GM18499 (cell line): ENCODE measurements at regions not wholly inside any gene's neighbourhood (a gene's known extent, or its start where the extent isn't known, plus 50 kb on each side); places are given as distances from the start of the nearest gene placed in this dataset.

Experiments
- ATAC-seq: cut with Tn5 transposase; IDR thresholded peaks from one replicate; pipeline ENCODE4 v1.9.1; 2021; ENCODE audit warnings: moderate number of reproducible peaks; ENCODE audit not compliant: insufficient read depth, unreplicated experiment

GRCh38 chr2:6724605-6725140, 141.0 kb downstream of the CMPK2 start:
- ATAC-seq = no peak

- no peak for ATAC-seq
These were observed 137.6 kb downstream of the CMPK2 start for GRCh38 chr2:6728156-6728555.

- no peak for ATAC-seq
These were observed 135.7 kb downstream of the CMPK2 start for GRCh38 chr2:6730003-6730402.

DNA sequence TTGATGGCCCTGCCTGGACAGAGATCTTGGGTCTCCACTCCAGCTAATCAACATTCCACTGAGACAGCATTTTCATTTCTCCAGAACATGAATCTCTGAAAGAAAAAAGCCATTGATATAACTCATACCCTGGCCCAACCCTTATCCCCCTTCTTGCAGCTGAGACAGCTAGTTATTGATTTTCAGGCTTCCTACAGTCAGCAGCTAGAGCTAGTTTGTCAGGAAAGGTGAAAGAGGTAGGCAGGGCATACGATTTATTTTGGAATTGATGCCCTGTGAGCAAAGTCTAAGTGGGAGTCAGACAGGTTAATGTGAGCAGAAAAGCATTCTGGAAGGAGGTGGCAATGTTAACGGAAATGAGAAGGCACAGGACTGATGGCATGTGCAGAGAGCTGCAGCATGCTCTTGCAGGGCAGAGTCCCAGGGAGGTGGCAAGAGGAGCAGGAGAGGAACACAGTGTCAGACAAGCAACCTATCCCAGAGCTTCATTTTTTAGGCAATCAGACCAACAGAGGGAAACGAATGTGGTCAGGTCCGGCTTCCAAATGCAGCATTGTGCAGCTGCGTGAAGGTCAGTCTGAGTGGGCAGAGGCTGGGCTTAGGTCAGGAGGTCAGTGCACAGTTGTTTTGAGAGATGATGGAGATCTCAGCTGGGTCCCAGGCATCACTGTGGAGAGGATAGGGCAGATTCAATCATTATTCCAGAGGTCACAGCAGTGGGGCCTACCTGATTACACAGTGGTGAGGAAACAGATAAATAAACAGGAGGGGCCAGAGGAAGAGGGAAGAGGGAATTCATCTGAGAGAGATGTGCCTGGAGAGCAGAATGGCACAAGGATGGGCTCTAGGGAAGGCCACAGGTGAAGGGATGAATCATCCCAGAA, 134.8 kb downstream of the CMPK2 start:
- no peak for ATAC-seq

- no peak for ATAC-seq
These were observed 126.2 kb downstream of the CMPK2 start for GRCh38 chr2:6739547-6739946.

- ATAC-seq = no peak
These were observed 124.5 kb downstream of the CMPK2 start for GRCh38 chr2:6741229-6741628.

DNA sequence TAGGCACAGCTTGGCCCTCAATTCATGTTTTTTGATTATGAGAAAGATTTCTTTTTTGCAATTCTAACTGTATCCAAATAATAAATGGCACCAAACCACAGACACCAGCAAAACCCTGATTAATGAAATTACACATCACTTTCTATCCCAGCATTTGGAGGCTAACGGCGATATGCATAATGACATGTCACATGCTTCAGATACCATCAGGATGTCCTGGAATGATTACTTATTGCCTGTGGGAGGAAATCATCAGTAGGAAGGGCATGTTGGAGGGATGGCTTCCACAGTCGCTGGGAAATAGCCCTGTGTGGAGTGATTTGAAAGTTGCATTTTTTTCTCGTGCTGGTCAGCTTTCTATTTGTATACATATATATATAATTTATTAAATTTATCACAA, 121.7 kb downstream of the CMPK2 start:
- no peak for ATAC-seq

DNA sequence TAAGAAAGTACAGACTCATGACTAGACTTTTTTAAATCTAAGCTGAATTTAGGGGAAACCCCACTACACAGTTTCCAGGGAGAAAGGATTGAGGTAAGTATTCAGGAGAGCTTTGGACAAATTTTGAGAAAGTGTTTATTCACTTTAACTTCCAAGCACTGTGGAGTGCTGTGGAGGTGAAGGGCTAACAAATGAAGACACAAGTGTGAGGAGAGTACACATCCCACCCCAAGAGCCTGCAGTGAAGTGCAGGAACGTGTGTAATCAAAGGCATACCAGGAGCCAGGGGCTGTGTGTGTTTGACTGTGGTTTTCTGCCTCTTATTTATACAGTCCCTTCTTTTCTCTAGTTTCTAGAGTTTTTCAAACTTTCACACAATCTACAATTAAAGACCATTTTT, 118.3 kb downstream of the CMPK2 start:
- no peak for ATAC-seq

GRCh38 chr2:6748406-6749067, 117.2 kb downstream of the CMPK2 start:
- no peak for ATAC-seq

DNA sequence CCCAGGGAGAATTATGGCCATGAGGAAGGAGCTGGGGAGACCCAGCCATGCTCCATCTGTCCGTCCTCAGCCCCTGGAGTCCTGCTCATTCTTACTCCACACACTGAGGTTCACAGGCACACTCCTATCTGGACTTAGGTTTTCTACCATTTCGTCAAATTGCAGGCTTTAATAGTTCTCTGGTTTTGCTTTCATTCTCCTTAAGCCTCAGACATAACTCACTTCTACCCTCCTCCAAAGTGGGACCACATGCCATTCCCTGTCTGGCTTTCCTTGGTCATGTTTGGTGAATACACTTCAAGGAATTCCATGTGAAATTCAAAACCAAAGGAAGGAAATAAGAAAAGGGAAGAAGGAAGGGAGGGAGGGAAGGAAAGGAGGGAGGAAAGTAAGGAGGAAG, 115.7 kb downstream of the CMPK2 start:
- no peak for ATAC-seq

GRCh38 chr2:6750411-6751158, 115.1 kb downstream of the CMPK2 start:
- ATAC-seq = no peak

DNA sequence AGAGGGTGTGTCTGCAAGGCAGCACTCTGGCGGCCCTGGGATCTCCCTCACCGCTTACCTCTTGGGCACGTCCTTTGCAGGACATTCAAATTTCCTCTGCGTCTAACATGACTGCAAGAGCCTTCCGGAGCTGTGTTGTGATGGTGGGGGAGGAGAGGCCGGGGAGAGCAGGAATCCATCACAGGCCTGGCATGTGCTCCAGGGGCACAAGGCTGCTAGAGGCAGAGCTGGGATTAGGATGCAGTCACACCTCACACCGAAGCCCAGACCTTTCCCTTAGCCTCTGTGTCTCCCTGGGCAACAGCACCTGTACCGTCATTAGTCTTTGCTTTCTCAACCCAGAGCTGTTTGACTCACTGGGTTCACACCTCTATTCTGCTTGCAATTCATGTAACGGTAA, 111.3 kb downstream of the CMPK2 start:
- ATAC-seq = no peak

DNA sequence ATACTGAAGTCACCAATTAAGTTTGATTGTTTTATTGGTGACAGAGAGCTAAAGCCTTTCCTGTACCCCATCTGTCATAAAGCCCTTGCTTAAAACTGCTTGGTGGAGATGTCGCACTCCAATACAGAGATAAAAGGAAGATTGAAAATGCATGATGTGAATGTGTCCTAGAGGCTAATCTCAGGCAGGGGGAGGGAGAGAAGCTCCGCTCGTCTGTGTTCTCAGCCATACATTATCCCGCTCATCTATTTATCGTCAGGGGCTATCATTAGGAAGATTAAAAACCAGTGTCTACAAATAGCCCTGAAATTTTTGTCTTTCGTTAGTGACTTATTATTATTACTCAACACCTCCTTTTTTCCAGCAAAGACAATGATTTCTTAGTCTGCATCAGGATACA, 110.3 kb downstream of the CMPK2 start:
- no peak for ATAC-seq

DNA sequence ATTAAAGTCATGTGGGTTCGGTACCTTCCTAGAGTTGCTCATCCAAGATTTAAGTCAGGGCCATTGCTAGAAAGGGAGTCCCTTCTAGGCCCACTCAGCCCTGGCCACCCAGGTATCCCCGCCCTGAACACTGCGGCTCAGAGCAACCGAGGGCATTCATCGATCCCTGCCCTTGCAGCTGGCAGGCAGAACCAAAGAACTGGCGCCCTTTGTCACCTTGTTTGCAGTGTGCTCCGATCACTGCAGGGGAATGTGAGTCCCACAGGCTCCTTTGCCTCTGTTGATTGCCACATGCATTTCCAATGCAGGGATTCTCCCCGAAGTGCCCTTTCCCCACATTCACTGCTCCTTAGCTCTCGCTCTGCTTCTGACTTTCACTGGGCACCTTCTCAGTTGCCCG, 108.5 kb downstream of the CMPK2 start:
- ATAC-seq = no peak

DNA sequence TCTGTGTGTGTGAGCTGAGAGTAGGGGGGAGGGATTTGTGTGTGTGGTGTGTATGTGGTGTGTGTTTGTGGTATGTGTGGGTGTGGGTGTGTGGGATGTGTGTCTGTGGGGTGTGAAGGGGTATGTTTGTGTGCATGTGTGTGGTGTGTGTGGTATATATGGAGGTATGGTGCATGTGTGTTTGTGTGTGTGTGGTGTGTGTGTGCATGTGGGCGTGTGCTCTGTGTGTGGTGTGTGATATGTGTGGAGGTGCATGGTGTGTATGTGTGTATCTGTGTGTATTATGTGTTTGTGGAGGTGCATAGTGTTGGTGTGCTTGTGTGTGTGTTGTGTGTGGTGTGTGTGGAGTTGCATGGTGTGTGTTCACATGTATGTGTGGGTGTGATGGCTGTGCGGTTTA, 106.0 kb downstream of the CMPK2 start:
- ATAC-seq = no peak

DNA sequence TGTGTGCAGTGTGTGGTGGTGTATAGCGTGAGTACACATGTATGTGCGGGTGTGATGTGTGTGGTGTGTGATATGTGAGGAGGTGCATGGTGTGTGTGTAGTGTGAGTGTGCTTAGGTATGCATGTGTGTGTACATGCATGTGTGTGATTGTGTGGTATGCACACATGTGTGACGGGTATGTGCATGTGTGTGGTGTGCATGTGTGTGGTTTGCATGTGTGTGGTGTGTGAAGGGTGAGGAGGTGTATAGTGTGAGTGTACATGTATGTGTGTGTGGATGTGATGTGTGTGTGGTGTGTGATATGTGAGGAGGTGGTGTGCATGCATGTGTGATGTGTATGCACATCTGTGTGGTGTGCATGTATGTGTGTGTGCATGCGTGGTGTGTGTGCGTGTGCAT, 105.6 kb downstream of the CMPK2 start:
- ATAC-seq = no peak

DNA sequence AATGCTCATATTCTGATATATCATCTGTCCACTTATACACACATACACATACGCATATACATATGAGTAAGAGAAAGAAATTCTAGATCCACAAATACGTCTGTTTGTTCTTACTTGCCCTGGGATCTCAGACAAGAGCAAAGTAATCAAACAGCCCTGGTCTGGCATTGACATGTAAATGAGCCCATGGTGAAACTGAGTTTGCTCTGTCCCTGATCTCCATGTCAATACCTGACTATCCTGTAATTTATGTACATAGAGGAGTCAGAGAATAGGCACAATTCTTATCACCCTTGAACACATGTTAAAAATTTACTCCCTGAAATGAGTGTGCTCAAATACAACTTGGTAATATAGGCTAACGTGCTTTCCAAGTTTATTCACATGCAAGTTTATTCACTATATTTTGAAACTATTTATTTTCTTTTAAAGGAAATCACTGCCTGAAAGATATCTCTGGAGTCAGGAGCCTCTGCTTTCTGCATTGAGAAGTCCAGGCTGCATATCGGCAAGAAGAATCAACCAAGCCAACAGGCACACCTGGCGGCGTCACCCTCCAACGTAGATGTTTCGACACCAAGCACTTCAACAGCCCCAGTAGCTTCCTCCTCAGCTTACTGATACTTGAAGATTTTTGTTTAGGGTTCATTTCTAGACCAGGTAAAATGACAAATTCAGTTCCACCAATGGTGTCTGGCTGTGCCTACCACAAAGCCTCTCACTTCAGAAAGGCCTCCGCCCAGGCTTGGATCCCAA, 100.6 kb downstream of the CMPK2 start:
- no peak for ATAC-seq

GRCh38 chr2:6769346-6769745, 96.4 kb downstream of the CMPK2 start:
- no peak for ATAC-seq

DNA sequence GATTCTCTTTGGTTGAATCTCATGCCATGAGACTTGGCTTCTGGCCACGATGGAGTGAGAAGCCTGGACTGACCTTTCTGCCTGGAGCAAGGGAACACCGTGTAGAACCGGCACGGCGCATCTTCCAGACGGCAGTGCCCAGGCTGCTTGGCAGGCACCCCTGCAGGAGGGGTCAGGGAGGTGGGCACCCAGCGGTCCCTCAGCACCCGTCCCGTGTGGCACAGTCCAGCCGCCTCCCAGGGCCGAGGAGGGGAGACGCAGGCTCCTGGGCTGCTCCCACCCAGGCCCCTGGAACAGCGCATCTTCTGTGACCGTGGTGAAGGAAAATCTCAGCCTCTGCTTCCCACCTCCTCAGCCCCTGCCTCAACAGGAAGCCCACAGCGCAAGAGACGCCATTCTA, 95.7 kb downstream of the CMPK2 start:
- ATAC-seq = no peak
